D721Med (cell line): ENCODE measurements at regions not wholly inside any gene's neighbourhood (a gene's known extent, or its start where the extent isn't known, plus 50 kb on each side); places are given as distances from the start of the nearest gene placed in this dataset.

Source experiments
- DNase-seq: peaks from one replicate; pipeline ENCODE4 v3.0.0; 2011; ENCODE audit warnings: low spot score; ENCODE audit not compliant: insufficient read length
- FAIRE-seq: peaks from 2 replicates; lab custom pipeline; 2011; peaks lifted over from hg19 to GRCh38; lab: Jason Lieb, UNC
- CTCF ChIP-seq: IDR thresholded peaks from 2 replicates; pipeline ENCODE4 v1.5.1; 2012; ENCODE audit warnings: mild to moderate bottlenecking, control low read depth; ENCODE audit not compliant: insufficient read depth; ENCODE audit errors: missing control alignments

GRCh38 chr2:158042666-158043065 is 59.0 kb upstream of the UPP2 start:
- TF ChIP-seq CTCF: no peak
- no peak for FAIRE-seq
- DNase-seq: no peak

GRCh38 chr2:158042245-158042644 is 59.4 kb upstream of the UPP2 start:
- TF ChIP-seq CTCF: no peak
- FAIRE-seq (peak; percentile 89), DNase-seq (peak; percentile 26)

- TF ChIP-seq CTCF: no peak
- DNase-seq (no peak), FAIRE-seq (peak; percentile 58)
Measured at GRCh38 chr2:158041400-158041799, 60.3 kb upstream of the UPP2 start.

- DNase-seq (no peak), FAIRE-seq (peak; percentile 38)
- no peak for TF ChIP-seq CTCF
Measured at GRCh38 chr2:158038901-158039300, 62.8 kb upstream of the UPP2 start.

GRCh38 chr2:158034198-158034866 is 67.3 kb upstream of the UPP2 start:
- DNase-seq: peak; percentile 47
- peak; percentile 46 for FAIRE-seq
- TF ChIP-seq CTCF: peak; percentile 93

GRCh38 chr2:158031371-158031770 is 70.3 kb upstream of the UPP2 start:
- TF ChIP-seq CTCF: no peak
- no peak for FAIRE-seq
- no peak for DNase-seq

- DNase-seq (no peak), FAIRE-seq (no peak)
- TF ChIP-seq CTCF: no peak
Measured at GRCh38 chr2:158025255-158025996, 76.2 kb upstream of the UPP2 start.
